GM10266 (cell line): ENCODE measurements at regions not wholly inside any gene's neighbourhood (a gene's known extent, or its start where the extent isn't known, plus 50 kb on each side); places are given as distances from the start of the nearest gene placed in this dataset.

Experiments used
- DNase-seq: peaks from one replicate; pipeline ENCODE4 v3.0.0; 2012; ENCODE audit errors: extremely low spot score
- CTCF ChIP-seq: IDR thresholded peaks from 2 replicates; pipeline ENCODE4 v1.5.1; 2012; ENCODE audit warnings: mild to moderate bottlenecking, low read depth; ENCODE audit not compliant: control insufficient read depth, insufficient read depth; ENCODE audit errors: missing control alignments

- no peak for DNase-seq
Observed at GRCh38 chr2:186058614-186059013, 320.0 kb downstream of the FSIP2 start.

GRCh38 chr2:186059096-186059495, 320.5 kb downstream of the FSIP2 start:
- no peak for DNase-seq
- TF ChIP-seq CTCF: no peak

More at GRCh38 chr2:186058614-186059013, 320.0 kb downstream of the FSIP2 start:
- TF ChIP-seq CTCF: no peak

- DNase-seq: no peak
- no peak for TF ChIP-seq CTCF
Observed at GRCh38 chr2:186060744-186061440, 322.3 kb downstream of the FSIP2 start.

GRCh38 chr2:186064507-186064906, 325.9 kb downstream of the FSIP2 start:
- no peak for DNase-seq
- no peak for TF ChIP-seq CTCF

GRCh38 chr2:186065491-186065890, 326.9 kb downstream of the FSIP2 start:
- no peak for TF ChIP-seq CTCF
- no peak for DNase-seq

GRCh38 chr2:186068139-186068801, 329.7 kb downstream of the FSIP2 start:
- no peak for DNase-seq
- TF ChIP-seq CTCF: no peak

- no peak for DNase-seq
- no peak for TF ChIP-seq CTCF
Observed at GRCh38 chr2:186069676-186070075, 331.1 kb downstream of the FSIP2 start.
